CD8-positive, alpha-beta memory T cell (primary cell): ENCODE measurements at regions not wholly inside any gene's neighbourhood (a gene's known extent, or its start where the extent isn't known, plus 50 kb on each side); places are given as distances from the start of the nearest gene placed in this dataset.

Experiments used
- CTCF ChIA-PET: fragments of 350-600 bp; sonication (Branson Sonifier 250); formaldehyde crosslinking; loops from one replicate; lab custom pipeline; 2021; ENCODE audit warnings: antibody characterized with exemption; lab: Charles Lee
- POLR2A ChIA-PET: fragments of 350-600 bp; sonication (Branson Sonifier 250); formaldehyde crosslinking; loops from one replicate; lab custom pipeline; 2021; ENCODE audit warnings: antibody characterized with exemption; lab: Charles Lee
- DNase-seq, 5 donors: peaks; one replicate each; pipeline versions ENCODE4 v3.0.0 to v3.0.0-alpha.2; 2020 to 2022; ENCODE audit warnings: mixed read lengths in 1 of 5
- H3K27ac ChIP-seq: one replicate; pipeline ENCODE4 v1.7.0; 2013; ENCODE audit warnings: low read depth, mild to moderate bottlenecking, low read length, moderate library complexity
- H3K27me3 ChIP-seq: 2 replicates; pipeline ENCODE4 v1.7.0; 2013; ENCODE audit warnings: low read length, mild to moderate bottlenecking; ENCODE audit not compliant: insufficient read depth, poor library complexity, severe bottlenecking
- H3K36me3 ChIP-seq: 2 replicates; pipeline ENCODE4 v1.7.0; 2013; ENCODE audit warnings: mild to moderate bottlenecking, low read length, moderate library complexity; ENCODE audit not compliant: insufficient read depth
- H3K4me1 ChIP-seq: 2 replicates; pipeline ENCODE4 v1.7.0; 2013; ENCODE audit warnings: mild to moderate bottlenecking, low read length, moderate library complexity; ENCODE audit not compliant: insufficient read depth
- H3K4me3 ChIP-seq: 2 replicates; pipeline ENCODE4 v1.7.0; 2013; ENCODE audit warnings: mild to moderate bottlenecking, low read length
- H3K9me3 ChIP-seq: 2 replicates; pipeline ENCODE4 v1.7.0; 2013; ENCODE audit warnings: mild to moderate bottlenecking, low read length
- H3K27ac Mint-ChIP-seq, 8 donors: one replicate each; pipeline ENCODE4 v1.8.0; 2020 to 2021; ENCODE audit warnings: mixed read lengths in 8 of 8, mild to moderate bottlenecking in 6 of 8, inconsistent platforms in 3 of 8, moderate library complexity in 3 of 8
- H3K27me3 Mint-ChIP-seq, 2 donors: one replicate each; pipeline ENCODE4 v1.8.0; 2020 to 2021; ENCODE audit warnings: mixed read lengths in 2 of 2, mild to moderate bottlenecking in 1 of 2, moderate library complexity in 1 of 2
- H3K36me3 Mint-ChIP-seq, 3 donors: one replicate each; pipeline ENCODE4 v1.8.0; 2020 to 2021; ENCODE audit warnings: mixed read lengths in 3 of 3, inconsistent platforms in 1 of 3, mild to moderate bottlenecking in 1 of 3
- H3K4me1 Mint-ChIP-seq, 3 donors: one replicate each; pipeline ENCODE4 v1.8.0; 2020 to 2021; ENCODE audit warnings: mixed read lengths in 3 of 3, inconsistent platforms in 1 of 3, mild to moderate bottlenecking in 1 of 3
- H3K4me3 Mint-ChIP-seq, 7 donors: one replicate each; pipeline ENCODE4 v1.8.0; 2020 to 2021; ENCODE audit warnings: mixed read lengths in 7 of 7, mild to moderate bottlenecking in 6 of 7, moderate library complexity in 4 of 7, inconsistent platforms in 2 of 7
- H3K9me3 Mint-ChIP-seq, 5 donors: one replicate each; pipeline ENCODE4 v1.8.0; 2020 to 2022; ENCODE audit warnings: mixed read lengths in 5 of 5, mild to moderate bottlenecking in 3 of 5, moderate library complexity in 2 of 5, inconsistent platforms in 1 of 5

GRCh38 chr6:53446151-53446550 is 97.4 kb upstream of the ELOVL5 start:
- Mint-ChIP-seq H3K4me1 (no peaks in the 10 kb centered on the region), H3K9me3 (peaks cover 0 to 6% (median 5%) of the 10 kb centered on the region in 5 donors), H3K27me3 (peaks cover 7 to 28% of the 10 kb centered on the region in 2 donors), H3K27ac (no peak overlapping the region), H3K4me3 (no peak overlapping the region), H3K36me3 (peaks cover 0 to 4% (median 0%) of the 10 kb centered on the region in 3 donors)
- CTCF ChIA-PET = interaction anchor here (1.4 kb wide), 1 partner anchor 173 kb away, joined by 3 read pairs; no protein-coding TSS in a partner anchor
- POLR2A ChIA-PET = no interaction called here
- H3K27me3 ChIP-seq = no peaks in the 10 kb centered on the region
- H3K27ac ChIP-seq = no peak overlapping the region
- H3K4me3 ChIP-seq = no peak overlapping the region
- H3K36me3 ChIP-seq = no peaks in the 10 kb centered on the region
- no peaks in the 10 kb centered on the region for H3K9me3 ChIP-seq
- DNase-seq = no peak
- no peaks in the 10 kb centered on the region for H3K4me1 ChIP-seq

- H3K9me3 Mint-ChIP-seq = no peaks in the 10 kb centered on the region
- H3K4me3 Mint-ChIP-seq = no peak overlapping the region
- no peaks in the 10 kb centered on the region for H3K4me1 ChIP-seq
- no peaks in the 10 kb centered on the region for H3K9me3 ChIP-seq
- no peaks in the 10 kb centered on the region for H3K36me3 ChIP-seq
- no peak overlapping the region for H3K4me3 ChIP-seq
- no peak overlapping the region for H3K27ac Mint-ChIP-seq
- no peak overlapping the region for H3K27ac ChIP-seq
- no peak for DNase-seq
- peaks cover 7 to 25% of the 10 kb centered on the region in 2 donors for H3K27me3 Mint-ChIP-seq
- peaks cover 0 to 4% (median 2%) of the 10 kb centered on the region in 3 donors for H3K4me1 Mint-ChIP-seq
- CTCF ChIA-PET = interaction anchor here (1.0 to 1.2 kb wide), 2 partner anchors 44 to 52 kb away, joined by 3 read pairs; no protein-coding TSS in a partner anchor
- H3K27me3 ChIP-seq = no peaks in the 10 kb centered on the region
- POLR2A ChIA-PET = no interaction called here
- H3K36me3 Mint-ChIP-seq = no peaks in the 10 kb centered on the region
Measured at GRCh38 chr6:53441761-53442160, 93.0 kb upstream of the ELOVL5 start.

GRCh38 chr6:53441035-53441493 is 92.3 kb upstream of the ELOVL5 start:
- Mint-ChIP-seq H3K9me3 (no peaks in the 10 kb centered on the region), H3K4me3 (no peak overlapping the region), H3K4me1 (peaks cover 0 to 4% (median 2%) of the 10 kb centered on the region in 3 donors), H3K27me3 (peaks cover 7 to 25% of the 10 kb centered on the region in 2 donors), H3K36me3 (no peaks in the 10 kb centered on the region), H3K27ac (no peak overlapping the region)
- Histone ChIP-seq H3K27ac (no peak overlapping the region), H3K27me3 (no peaks in the 10 kb centered on the region), H3K36me3 (no peaks in the 10 kb centered on the region), H3K9me3 (no peaks in the 10 kb centered on the region), H3K4me1 (no peaks in the 10 kb centered on the region), H3K4me3 (no peak overlapping the region)
- POLR2A ChIA-PET = no interaction called here
- DNase-seq = no peak
- CTCF ChIA-PET = no interaction called here

GRCh38 chr6:53440336-53440945 is 91.7 kb upstream of the ELOVL5 start:
- Histone ChIP-seq H3K36me3 (no peaks in the 10 kb centered on the region), H3K4me3 (no peak overlapping the region), H3K9me3 (no peaks in the 10 kb centered on the region), H3K4me1 (no peaks in the 10 kb centered on the region), H3K27ac (no peak overlapping the region), H3K27me3 (no peaks in the 10 kb centered on the region)
- no peaks in the 10 kb centered on the region for H3K9me3 Mint-ChIP-seq
- ChIA-PET CTCF (interaction anchor here (1.9 kb wide), 1 partner anchor 8 kb away, joined by 5 read pairs; no protein-coding TSS in a partner anchor), POLR2A (no interaction called here)
- no peak for DNase-seq
- no peaks in the 10 kb centered on the region for H3K36me3 Mint-ChIP-seq
- H3K27me3 Mint-ChIP-seq = peaks cover 7 to 23% of the 10 kb centered on the region in 2 donors
- no peak overlapping the region for H3K4me3 Mint-ChIP-seq
- no peak overlapping the region for H3K27ac Mint-ChIP-seq
- peaks cover 0 to 4% (median 2%) of the 10 kb centered on the region in 3 donors for H3K4me1 Mint-ChIP-seq

GRCh38 chr6:53439556-53439955 is 90.8 kb upstream of the ELOVL5 start:
- no peak overlapping the region for H3K27ac ChIP-seq
- CTCF ChIA-PET = interaction anchor here (1.9 kb wide), 1 partner anchor 8 kb away, joined by 5 read pairs; no protein-coding TSS in a partner anchor
- H3K27ac Mint-ChIP-seq = no peak overlapping the region
- H3K36me3 Mint-ChIP-seq = no peaks in the 10 kb centered on the region
- no peaks in the 10 kb centered on the region for H3K4me1 ChIP-seq
- POLR2A ChIA-PET = no interaction called here
- H3K4me1 Mint-ChIP-seq = peaks cover 0 to 4% (median 2%) of the 10 kb centered on the region in 3 donors
- no peak overlapping the region for H3K4me3 ChIP-seq
- no peak overlapping the region for H3K4me3 Mint-ChIP-seq
- H3K9me3 Mint-ChIP-seq = no peaks in the 10 kb centered on the region
- H3K27me3 ChIP-seq = no peaks in the 10 kb centered on the region
- no peak for DNase-seq
- peaks cover 7 to 22% of the 10 kb centered on the region in 2 donors for H3K27me3 Mint-ChIP-seq
- H3K36me3 ChIP-seq = no peaks in the 10 kb centered on the region
- H3K9me3 ChIP-seq = no peaks in the 10 kb centered on the region

GRCh38 chr6:53437557-53438202 is 88.9 kb upstream of the ELOVL5 start:
- H3K4me3 ChIP-seq = no peak overlapping the region
- CTCF ChIA-PET = interaction anchor here (1.1 to 1.8 kb wide), 5 partner anchors 42 to 267 kb away, joined by 3 to 7 read pairs (median 6); no protein-coding TSS in a partner anchor
- Mint-ChIP-seq H3K36me3 (no peaks in the 10 kb centered on the region), H3K27me3 (peaks cover under 1 to 8% of the 10 kb centered on the region in 2 donors), H3K4me1 (peaks cover 0 to 4% (median 2%) of the 10 kb centered on the region in 3 donors), H3K27ac (no peak overlapping the region), H3K4me3 (no peak overlapping the region), H3K9me3 (no peaks in the 10 kb centered on the region)
- H3K9me3 ChIP-seq = no peaks in the 10 kb centered on the region
- no peak overlapping the region for H3K27ac ChIP-seq
- POLR2A ChIA-PET = no interaction called here
- peak in 3 of 5 donors; percentile 1 to 13 (median 6) for DNase-seq
- no peaks in the 10 kb centered on the region for H3K4me1 ChIP-seq
- H3K27me3 ChIP-seq = no peaks in the 10 kb centered on the region
- H3K36me3 ChIP-seq = no peaks in the 10 kb centered on the region

- DNase-seq = no peak
- H3K27me3 Mint-ChIP-seq = peaks cover 0 to 3% of the 10 kb centered on the region in 2 donors
- Histone ChIP-seq H3K36me3 (no peaks in the 10 kb centered on the region), H3K27me3 (no peaks in the 10 kb centered on the region), H3K4me3 (no peak overlapping the region), H3K27ac (no peak overlapping the region), H3K9me3 (no peaks in the 10 kb centered on the region), H3K4me1 (no peaks in the 10 kb centered on the region)
- no peaks in the 10 kb centered on the region for H3K9me3 Mint-ChIP-seq
- ChIA-PET CTCF (interaction anchor here (0.7 to 1.8 kb wide), 5 partner anchors 26 to 266 kb away, joined by 3 to 7 read pairs (median 6); no protein-coding TSS in a partner anchor), POLR2A (no interaction called here)
- peaks cover 1 to 8% (median 5%) of the 10 kb centered on the region in 3 donors for H3K4me1 Mint-ChIP-seq
- H3K4me3 Mint-ChIP-seq = no peak overlapping the region
- no peaks in the 10 kb centered on the region for H3K36me3 Mint-ChIP-seq
- no peak overlapping the region for H3K27ac Mint-ChIP-seq
Measured at GRCh38 chr6:53436526-53437303, 88.0 kb upstream of the ELOVL5 start.
